Brain microvascular endothelial cell (primary cell): ENCODE measurements at regions not wholly inside any gene's neighbourhood (a gene's known extent, or its start where the extent isn't known, plus 50 kb on each side); places are given as distances from the start of the nearest gene placed in this dataset.

Source experiments
- DNase-seq: peaks from one replicate; pipeline ENCODE4 v3.0.0-alpha.2; 2020
- H3K27ac ChIP-seq: fragments of 250-450 bp; sonication (Bioruptor Pico); 2 replicates; pipeline ENCODE4 v1.5.1; 2020; ENCODE audit warnings: mild to moderate bottlenecking, moderate library complexity
- H3K27me3 ChIP-seq: fragments of 250-450 bp; sonication (Bioruptor Pico); replicated peaks from 2 replicates; pipeline ENCODE4 v1.5.1; 2020; ENCODE audit warnings: mild to moderate bottlenecking
- H3K36me3 ChIP-seq: fragments of 250-450 bp; sonication (Bioruptor Pico); replicated peaks from 2 replicates; pipeline ENCODE4 v1.5.1; 2020; ENCODE audit warnings: mild to moderate bottlenecking
- H3K4me3 ChIP-seq: 2 replicates; pipeline ENCODE4 v1.5.1; 2011; ENCODE audit warnings: low read depth, mild to moderate bottlenecking, control low read depth, low read length, moderate library complexity
- in situ Hi-C: cut with HindIII; loops from 2 replicates; pipeline ENCODE4 v1.10.0; 2017; ENCODE audit warnings: low sequenced_read_pairs, low pct_ligation_motif_present
- TF ChIP-seq, protein P1 (sequence below): IDR thresholded peaks from 2 replicates; pipeline ENCODE4 v1.5.1; 2011; ENCODE audit warnings: low read depth, mild to moderate bottlenecking, moderate library complexity, low read length, control low read depth, inconsistent platforms; ENCODE audit errors: missing control alignments

- in situ Hi-C loops, result no loop called here
- Histone ChIP-seq H3K27ac (no peak overlapping the region), H3K4me3 (no peak overlapping the region), H3K36me3 (no peaks in the 10 kb centered on the region), H3K27me3 (no peaks in the 10 kb centered on the region)
- DNase-seq, result no peak
- TF ChIP-seq, protein P1, sequence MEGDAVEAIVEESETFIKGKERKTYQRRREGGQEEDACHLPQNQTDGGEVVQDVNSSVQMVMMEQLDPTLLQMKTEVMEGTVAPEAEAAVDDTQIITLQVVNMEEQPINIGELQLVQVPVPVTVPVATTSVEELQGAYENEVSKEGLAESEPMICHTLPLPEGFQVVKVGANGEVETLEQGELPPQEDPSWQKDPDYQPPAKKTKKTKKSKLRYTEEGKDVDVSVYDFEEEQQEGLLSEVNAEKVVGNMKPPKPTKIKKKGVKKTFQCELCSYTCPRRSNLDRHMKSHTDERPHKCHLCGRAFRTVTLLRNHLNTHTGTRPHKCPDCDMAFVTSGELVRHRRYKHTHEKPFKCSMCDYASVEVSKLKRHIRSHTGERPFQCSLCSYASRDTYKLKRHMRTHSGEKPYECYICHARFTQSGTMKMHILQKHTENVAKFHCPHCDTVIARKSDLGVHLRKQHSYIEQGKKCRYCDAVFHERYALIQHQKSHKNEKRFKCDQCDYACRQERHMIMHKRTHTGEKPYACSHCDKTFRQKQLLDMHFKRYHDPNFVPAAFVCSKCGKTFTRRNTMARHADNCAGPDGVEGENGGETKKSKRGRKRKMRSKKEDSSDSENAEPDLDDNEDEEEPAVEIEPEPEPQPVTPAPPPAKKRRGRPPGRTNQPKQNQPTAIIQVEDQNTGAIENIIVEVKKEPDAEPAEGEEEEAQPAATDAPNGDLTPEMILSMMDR, result no peak
Observed at GRCh38 chr2:12391116-12391515, 325.6 kb upstream of the TRIB2 start.

GRCh38 chr2:12396699-12397098 is 320.0 kb upstream of the TRIB2 start:
- in situ Hi-C loops, result no loop called here
- TF ChIP-seq, protein P1, result no peak
- no peak overlapping the region for H3K4me3 ChIP-seq
- DNase-seq, result no peak
- no peaks in the 10 kb centered on the region for H3K36me3 ChIP-seq
- no peak overlapping the region for H3K27ac ChIP-seq
- H3K27me3 ChIP-seq, result no peaks in the 10 kb centered on the region

DNA sequence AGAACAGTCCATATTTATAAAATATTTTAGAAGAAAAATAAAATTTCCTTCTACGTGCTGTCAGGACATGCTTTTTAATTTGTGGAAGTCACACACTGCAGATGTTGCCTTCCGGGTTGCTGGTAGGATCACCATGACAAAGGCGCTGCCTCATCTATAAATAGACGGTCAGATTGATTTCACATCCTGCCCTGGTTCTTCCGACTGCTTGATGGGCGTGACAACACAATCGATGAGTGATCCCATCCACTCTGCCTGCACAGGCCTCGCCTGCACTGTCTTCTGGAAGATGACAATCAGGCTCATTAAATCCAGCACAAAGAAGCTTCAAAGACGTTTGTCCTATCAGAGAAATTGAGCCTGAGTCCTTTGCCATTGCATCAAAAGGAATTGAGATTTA is 318.9 kb upstream of the TRIB2 start:
- Histone ChIP-seq H3K4me3 (no peak overlapping the region), H3K27ac (no peak overlapping the region), H3K36me3 (no peaks in the 10 kb centered on the region), H3K27me3 (no peaks in the 10 kb centered on the region)
- TF ChIP-seq, protein P1, result no peak
- DNase-seq, result no peak
- in situ Hi-C loops, result no loop called here

DNA sequence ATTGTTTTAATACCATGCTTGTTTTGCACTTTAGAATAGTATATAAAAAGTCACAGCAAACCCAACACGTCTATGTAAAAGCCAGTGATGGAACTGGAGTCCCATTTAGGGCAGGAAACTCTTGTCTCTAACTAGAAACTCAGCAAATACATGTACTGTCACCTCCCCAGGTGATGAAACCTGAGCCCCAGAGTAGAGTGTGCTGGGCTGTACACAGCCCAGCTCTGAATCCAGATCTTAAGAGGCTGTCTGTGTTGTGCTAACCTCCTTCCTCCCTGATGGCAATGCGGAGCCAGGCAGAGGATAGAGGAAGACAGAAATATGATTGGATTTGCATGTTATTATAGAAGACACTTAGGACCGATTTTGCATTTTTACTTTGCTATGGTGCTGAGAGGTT is 317.5 kb upstream of the TRIB2 start:
- DNase-seq, result no peak
- no peaks in the 10 kb centered on the region for H3K27me3 ChIP-seq
- no peaks in the 10 kb centered on the region for H3K36me3 ChIP-seq
- TF ChIP-seq, protein P1, result no peak
- H3K27ac ChIP-seq, result no peak overlapping the region
- in situ Hi-C loops, result no loop called here
- no peak overlapping the region for H3K4me3 ChIP-seq

DNA sequence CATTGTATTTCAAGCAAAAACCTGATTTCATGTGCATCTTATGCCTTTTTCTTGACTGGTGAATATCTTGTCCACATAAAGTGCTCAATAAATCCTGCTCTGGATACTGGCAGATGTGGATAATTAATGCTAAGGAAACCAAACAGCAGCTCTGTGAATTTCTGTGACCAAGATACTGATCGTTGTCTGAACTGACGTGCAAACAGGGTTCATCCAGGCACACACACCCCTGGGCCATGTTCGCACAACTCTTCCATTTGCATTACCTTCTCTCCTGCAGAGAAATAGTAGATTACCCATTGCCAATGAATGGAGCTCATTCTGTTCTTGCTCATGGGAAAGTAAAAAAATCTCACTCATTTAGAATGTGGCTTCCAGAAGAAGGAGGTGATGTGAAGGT is 316.2 kb upstream of the TRIB2 start:
- Histone ChIP-seq H3K27me3 (no peaks in the 10 kb centered on the region), H3K27ac (no peak overlapping the region), H3K36me3 (no peaks in the 10 kb centered on the region), H3K4me3 (no peak overlapping the region)
- TF ChIP-seq, protein P1, result no peak
- in situ Hi-C loops, result no loop called here
- no peak for DNase-seq

GRCh38 chr2:12402440-12403139 is 314.1 kb upstream of the TRIB2 start:
- in situ Hi-C loops, result no loop called here
- Histone ChIP-seq H3K4me3 (no peak overlapping the region), H3K27me3 (no peaks in the 10 kb centered on the region), H3K36me3 (no peaks in the 10 kb centered on the region), H3K27ac (no peak overlapping the region)
- TF ChIP-seq, protein P1, result no peak
- no peak for DNase-seq
